Endometrial microvascular endothelial cells (primary cell): ENCODE measurements at regions not wholly inside any gene's neighbourhood (a gene's known extent, or its start where the extent isn't known, plus 50 kb on each side); places are given as distances from the start of the nearest gene placed in this dataset.

Experiments
- in situ Hi-C: cut with HindIII; loops from 2 replicates; pipeline ENCODE4 v1.10.0; 2017; ENCODE audit warnings: low sequenced_read_pairs, low pct_unique_long_range_greater_than_20kb; ENCODE audit errors: inconsistent ontology term

DNA sequence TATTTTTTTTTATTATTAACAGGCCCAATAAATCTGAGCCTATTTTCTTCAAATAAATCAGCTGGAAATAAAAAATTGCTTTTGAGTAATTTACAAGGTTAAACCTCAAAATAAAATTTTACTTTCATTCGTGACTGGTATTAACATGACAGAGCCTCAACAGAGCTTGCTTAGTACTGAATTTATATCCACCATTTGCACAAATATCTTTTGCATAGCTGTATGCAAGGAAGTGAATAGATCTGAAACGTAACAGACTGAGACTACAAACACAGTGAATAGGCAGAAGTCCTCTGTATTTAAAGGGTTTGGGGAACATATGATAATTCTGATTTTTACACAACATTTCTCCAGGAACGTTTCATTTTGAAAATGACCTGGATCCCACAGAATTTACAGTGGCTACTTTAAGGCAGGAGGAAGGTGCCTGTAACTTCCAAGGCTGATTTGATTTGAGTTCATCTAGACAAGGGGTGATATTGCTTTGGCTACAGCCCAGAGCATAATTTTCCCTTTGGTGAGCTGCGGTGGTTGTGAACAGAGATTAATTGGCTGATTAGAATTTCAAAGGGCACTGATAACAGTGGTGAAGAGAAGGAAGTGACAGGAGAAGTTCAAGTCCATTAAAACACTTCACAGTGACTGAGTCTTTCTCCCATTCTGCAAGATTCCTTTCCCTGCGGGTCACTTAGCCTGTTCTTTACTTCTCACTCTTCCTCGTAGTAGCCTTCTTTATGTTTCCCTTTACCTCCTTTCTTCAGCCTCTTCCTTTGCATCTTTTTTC is 121.2 kb upstream of the SASH1 start:
- in situ Hi-C loops, result no loop called here

DNA sequence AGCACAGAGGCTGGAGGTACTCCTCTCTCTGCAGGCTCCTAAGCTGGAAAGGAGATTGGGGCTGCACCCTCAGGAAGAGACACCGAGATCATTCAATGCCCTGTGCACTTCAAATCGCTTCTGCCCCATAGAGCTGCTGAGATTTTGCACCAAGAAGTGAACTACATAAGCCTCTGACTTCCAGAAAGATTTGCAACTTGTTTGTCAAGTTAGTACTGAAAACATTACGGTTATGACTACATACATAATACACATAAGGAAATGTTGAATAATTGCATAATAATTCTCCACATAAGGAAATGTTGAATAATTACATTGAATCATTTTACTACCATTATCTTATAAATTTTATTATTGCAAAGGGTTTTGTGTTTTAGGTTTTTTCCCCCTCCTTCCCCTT is 120.3 kb upstream of the SASH1 start:
- in situ Hi-C loops, result no loop called here

DNA sequence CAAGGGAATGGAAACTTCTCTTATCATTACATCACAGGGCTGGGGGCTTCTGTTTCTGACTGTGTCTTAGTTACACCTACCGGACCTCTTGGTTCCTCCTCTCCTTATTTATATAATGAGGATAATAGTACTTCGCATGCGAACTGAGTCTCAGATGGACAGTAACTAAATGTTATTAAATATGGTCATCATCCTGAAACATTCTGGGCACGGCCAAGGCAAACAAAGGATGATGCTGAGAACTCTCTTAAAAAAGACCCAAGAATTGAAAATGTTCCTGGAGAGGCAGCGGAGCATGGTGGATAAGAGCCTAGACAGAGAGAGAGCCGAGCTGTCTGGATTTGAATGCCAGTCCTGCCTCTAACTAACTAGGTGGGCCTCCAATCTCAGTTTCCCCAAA is 119.8 kb upstream of the SASH1 start:
- in situ Hi-C loops, result no loop called here

DNA sequence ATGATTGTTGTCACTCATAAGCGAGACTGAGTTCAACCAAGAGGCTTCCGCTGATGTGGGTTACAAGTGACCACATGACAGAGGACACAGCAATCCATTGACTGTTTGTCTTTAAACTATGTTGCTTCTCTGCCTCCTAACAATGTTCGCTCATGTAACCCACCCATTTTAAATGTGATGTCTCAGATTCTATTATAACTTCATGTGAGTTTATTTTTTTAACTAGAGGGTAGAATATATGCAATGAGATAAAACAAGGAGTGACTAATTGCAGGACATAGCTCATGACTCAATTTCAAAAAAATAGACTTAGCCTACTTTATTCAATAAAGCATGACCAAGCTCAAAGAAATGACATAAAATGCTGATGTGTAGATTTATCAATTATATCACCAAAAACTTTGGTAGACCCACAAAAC is 119.2 kb upstream of the SASH1 start:
- in situ Hi-C loops, result no loop called here

DNA sequence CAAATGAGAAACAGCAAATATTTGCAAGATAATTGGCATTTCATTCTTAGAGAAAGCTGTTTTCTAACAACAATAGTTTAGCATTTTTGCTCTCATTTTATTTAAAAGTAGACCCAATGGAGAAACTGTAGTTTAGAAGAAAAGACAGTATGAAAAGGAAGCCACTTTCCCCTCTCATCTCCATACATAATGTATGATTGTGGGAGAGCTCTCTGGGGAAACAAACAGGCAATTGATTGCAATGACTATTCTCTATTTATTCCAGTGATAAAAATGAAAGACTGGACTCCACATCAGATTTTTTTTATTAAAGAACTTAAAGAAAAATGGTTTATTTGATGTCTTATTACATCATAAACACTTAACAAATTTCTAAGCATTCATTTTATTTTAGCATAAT is 116.8 kb upstream of the SASH1 start:
- in situ Hi-C loops, result no loop called here

DNA sequence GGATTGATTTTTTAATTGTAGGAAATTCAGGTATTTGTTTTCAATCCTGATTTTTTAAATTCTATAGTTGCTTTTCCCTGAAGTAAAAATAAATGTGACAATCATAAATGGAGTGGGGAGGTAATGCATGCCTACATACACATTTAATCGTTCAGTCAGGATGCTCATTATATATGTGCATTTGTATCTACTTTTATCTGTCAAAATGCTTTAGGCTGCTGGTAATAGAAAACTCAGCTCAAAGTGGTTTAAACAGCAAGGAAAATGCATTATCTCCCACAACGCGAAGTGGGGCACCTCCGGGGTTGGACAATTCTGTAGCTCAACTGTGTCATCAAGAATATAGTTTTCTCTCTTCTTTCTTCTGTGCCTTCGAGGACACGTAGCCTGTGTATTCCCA is 116.4 kb upstream of the SASH1 start:
- in situ Hi-C loops, result no loop called here

DNA sequence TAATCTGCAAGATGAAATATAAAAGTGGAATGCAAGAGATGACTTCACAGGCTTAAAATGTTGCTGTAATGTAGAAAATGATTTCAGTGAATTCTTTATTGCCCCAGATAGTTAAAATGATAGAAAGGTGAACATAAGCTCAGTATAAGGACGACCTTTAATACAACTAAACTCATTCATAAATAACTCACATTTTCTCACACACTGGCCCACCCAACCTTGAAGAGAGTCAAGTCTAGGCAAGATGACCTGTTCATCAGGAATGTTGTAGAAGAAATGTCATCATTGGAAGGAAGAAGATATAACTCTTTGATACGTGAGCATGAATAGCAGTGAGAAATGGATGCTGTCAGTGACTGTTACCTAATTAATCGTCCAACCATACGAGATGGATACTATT is 111.1 kb upstream of the SASH1 start:
- in situ Hi-C loops, result no loop called here

DNA sequence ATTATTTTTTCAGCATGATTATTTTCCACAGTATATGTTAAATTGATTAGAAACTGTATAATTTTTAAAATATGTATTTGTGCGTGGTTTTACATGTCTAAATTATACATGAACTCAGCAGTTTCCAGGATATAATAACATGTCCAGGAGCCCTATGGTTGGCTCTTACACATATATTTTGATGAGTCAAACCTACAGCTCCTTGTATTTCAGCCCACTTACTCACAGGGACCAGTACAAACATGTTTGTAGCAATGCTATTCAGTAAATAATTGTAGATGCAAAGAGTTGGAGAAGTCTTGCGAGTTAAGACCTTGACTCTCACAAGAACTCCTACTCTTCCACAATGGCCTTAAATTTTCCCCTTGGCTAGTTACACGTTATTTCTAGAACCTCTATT is 107.2 kb upstream of the SASH1 start:
- in situ Hi-C loops, result no loop called here

DNA sequence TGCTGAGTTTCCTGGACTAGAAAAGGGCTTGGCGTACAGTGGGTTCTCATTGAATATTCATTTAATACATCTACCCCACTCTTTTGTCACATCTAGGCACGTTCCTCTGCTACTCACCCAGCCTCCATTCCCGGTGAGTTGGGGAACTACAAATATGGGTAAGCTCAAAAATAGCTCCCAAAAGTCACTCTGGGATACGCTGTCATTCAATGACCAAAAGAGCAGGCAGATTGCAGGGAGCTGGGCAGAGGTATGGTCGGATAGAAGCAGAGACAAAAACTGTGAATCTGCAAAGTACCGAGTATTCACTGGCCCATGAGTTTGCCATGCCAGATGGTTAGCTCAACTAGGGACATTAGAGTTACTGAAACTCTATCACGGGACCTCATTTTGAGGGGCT is 103.9 kb upstream of the SASH1 start:
- in situ Hi-C loops, result no loop called here

DNA sequence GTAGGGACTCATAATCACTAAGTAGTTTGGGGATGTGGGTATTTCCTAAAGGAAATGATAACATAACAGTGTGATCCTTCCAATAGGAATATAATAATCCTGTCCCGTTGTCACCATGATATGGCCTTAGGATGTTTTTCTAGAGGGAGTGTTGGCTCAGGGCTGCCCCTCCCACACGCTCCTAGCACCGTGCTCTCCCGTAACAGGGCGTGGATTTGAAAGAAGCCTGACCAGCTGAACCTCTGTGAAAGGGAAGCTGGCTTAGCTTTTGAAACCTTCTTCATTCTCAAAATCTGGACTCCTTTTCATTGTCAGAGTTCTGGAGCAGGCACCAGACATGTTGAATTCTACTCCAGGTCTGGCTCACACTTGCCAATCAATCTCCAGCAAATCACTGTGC is 103.4 kb upstream of the SASH1 start:
- in situ Hi-C loops, result no loop called here

DNA sequence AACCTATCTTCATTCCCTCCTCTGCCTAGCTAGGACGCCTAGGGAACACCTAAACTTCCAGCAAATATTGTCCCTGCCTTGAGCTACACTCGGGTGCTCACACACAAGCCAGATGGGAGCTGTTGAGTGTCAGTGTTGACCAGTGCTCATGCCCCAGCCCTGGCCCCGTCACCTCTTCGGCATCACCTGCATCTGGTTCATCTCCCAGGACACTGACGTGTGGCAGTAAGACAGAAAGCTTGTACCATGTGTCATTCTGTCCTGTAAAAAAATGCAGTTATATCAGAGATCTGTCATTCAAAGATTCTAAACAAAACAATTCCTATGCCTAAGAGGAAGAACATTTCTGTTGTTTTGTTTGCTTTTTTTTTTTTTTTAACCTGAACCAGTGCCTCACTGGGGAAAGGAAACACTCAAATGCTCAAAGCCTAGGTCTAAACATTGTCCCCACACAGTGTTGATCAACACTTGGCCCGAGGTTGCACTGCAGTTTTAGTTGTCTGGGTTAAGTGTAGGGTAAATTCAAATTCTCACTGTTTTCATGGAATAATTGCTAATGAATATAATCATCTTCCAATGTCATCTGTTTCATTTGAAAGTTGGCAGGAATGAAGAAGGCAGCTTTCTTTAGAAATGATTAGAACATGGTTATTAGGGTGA is 102.7 kb upstream of the SASH1 start:
- in situ Hi-C loops, result no loop called here

DNA sequence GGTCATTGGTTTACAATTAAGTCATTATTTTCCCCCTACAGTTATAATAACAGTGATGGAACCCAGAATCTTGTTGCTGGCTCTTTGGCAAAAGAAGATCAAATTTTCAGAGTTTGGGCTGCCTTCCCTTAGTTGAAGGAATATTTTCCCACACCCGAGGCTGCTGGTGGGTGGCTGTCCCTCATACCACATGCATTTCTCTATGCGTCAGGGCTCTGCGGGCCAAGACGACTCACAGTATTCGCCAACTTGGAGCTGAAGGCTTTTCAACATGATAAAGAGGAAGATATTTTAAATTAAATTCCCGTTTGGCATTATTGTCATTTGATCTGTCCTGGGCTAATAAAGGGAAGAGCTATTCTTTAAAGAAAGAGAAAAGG is 102.2 kb upstream of the SASH1 start:
- in situ Hi-C loops, result no loop called here

DNA sequence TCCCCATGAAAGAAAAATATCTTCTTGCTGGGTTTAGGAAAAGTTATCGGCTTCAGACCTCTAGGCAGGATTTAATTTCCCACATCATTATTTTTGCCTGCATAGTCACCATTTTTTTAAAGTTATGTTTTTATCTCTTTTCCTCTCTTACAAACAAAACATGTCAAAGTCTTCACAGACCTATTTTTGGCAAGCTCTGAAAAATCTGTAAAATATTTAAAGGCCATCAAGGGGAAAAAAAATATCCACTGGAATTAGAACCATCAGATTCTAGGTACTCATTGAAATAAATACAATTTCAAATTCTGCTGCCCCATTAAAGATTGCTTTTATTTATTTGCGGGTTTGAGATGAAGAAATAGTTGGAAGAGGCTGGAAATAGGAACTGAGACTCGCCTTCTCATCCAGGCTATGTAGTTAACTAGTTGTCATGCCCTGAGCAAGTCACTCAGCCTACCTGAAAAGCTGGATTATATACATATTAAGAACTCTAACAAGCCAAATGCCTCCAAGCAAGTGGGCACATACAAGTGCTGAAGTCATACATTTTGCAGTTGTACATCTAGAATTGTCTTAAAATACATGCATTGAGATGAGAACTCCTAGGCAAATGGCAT is 101.7 kb upstream of the SASH1 start:
- in situ Hi-C loops, result no loop called here

DNA sequence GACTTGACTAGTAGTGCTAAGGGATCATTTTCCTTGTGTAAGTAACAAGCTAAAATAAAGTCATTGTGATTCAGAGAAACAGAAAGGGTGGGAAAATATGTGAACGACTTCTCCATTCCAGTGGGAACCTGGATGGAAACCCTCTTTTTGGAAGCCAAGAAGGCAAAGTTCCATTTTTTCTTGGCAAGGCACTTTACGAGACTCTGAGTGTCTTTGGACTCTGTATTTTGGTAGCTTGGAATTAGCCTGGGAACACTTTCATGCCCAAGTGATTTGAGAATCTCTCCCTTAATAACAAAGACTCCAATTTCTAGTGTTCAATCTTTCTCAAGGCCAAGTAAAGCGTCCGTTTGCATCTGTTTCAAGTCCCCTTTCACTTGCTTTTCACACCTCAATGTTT is 100.5 kb upstream of the SASH1 start:
- in situ Hi-C loops, result no loop called here

DNA sequence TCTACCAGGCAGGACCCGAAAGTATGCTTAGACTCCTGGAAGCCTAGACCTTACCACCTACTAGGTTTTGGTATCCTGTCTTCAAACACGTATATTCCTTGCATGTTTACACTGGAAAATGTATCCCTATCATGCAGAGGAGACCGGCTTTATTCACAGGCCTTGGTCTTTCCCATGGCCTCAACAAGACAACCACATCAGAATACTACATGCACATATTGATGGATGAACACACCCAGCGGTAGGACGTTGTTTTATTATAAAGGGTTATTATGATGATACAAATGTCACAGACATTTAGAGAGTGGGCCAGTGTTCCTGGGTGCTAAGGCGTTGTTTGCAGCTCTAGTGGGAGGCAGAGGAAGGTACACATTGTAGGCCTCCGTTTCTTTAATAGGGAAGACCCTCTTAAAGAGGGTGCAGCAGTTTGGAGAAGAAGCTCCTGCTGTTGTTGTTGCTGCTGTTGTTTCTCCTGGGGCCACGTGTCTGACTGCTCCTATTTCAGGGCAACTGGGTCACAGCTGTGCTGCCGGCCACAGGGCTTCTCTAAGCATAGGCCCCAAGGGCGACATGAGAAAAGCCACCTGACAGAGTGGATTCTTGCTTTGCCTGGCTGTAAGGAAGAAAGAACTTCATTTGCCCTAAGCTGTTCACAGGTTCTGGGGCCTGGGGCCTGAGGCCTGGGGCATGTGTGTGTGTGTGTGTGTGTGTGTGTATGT is 98.3 kb upstream of the SASH1 start:
- in situ Hi-C loops, result no loop called here

DNA sequence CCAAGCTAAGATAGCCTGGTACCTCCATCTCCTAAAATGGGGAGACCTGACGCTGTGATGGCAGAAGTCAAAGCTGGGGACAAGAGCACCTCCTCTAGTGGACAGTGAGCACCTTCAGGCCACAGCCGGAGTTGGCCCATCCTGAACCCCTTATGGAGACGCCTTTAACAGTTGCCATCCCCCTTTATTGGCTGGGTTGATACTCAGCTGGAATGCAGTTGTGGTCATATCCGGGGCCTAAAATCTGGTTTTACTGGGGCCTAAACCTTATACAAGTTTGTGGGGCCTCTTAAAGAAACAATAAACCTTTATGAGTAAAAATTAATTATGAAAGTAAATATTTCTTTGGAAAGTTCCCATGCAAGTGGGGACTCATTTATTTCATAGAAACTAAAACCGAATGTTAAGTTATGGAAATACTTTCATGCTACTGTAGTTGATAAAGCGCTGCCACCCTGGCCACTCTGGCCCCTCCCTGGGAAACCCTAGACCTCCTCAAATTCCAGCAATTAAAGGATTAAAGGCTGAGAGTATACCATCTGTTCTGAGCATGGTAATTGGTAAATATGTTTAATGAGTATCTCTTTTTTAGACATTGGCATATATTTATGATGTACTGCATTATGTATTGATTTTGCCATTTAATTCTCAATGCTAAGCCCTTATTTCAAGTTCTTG is 95.1 kb upstream of the SASH1 start:
- in situ Hi-C loops, result no loop called here

DNA sequence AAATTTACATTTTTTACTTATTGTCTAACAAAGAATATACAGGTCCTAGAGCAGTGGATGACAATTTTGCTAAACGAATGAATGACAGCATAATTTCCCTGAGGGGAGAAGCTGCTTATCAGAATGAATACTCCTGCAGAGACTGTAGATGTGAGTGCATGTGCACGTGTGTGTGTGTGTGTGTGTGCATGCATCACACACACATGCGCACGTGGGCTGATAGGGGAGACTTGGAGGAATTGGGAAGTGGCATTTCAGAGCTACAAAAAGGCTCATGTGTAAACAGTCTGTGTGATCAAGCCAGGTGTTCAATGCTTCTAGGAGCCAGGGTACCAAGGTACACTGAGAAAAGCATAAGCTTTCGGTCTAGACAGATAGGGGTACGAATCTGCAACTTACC is 93.5 kb upstream of the SASH1 start:
- in situ Hi-C loops, result no loop called here

DNA sequence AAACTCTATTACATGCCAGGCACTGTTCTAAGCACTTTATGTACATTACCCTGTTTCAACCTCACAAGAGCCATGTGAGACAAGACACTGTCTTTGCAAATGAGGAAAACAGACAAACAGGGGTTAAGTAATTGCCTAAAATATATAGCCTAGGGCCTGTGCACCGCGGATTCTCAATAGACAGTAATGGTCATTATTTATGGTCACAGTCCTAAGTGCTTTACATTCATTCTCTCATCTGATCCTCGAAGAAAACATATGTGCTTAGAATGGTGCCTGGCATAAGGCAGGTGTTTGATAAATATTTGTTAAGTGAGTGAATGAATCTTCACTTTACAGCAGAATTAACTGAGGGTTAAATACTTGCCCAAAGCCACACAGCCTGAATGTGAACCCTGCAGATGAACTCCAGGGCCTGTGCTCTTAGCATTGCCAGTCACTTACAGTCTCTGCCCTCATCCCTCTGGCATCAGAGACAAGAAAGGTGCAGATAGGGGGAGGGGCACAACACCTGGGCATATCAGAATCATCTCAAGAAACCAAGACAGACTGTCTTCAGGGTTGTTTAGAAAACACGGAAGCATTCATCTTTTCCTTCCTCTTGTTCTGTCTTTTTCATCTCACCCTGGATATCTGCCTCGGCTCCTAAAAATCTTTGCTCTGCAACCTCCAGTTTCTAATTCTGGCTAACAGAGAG is 92.8 kb upstream of the SASH1 start:
- in situ Hi-C loops, result no loop called here
